HFFc6 (cell line): ENCODE measurements at regions not wholly inside any gene's neighbourhood (a gene's known extent, or its start where the extent isn't known, plus 50 kb on each side); places are given as distances from the start of the nearest gene placed in this dataset.
"Not testable (repeated sequence)": the region's sequence is repeated elsewhere in the genome, so short reads cannot be mapped to it uniquely, and the experiment has no call there.

Source experiments
- DNase-seq: peaks from one replicate; pipeline ENCODE4 v3.0.0-alpha.2; 2018
- H3K27ac Mint-ChIP-seq: 2 replicates; pipeline ENCODE4 v1.8.0; 2020; ENCODE audit warnings: mild to moderate bottlenecking, mixed read lengths
- H3K27me3 Mint-ChIP-seq: 2 replicates; pipeline ENCODE4 v1.8.0; 2021; ENCODE audit warnings: mild to moderate bottlenecking, moderate library complexity, mixed read lengths; ENCODE audit not compliant: insufficient read depth
- H3K36me3 Mint-ChIP-seq: 2 replicates; pipeline ENCODE4 v1.8.0; 2021; ENCODE audit warnings: low read depth, mixed read lengths
- H3K4me1 Mint-ChIP-seq: 2 replicates; pipeline ENCODE4 v1.8.0; 2020; ENCODE audit warnings: low read depth, mixed read lengths
- H3K4me3 Mint-ChIP-seq: 2 replicates; pipeline ENCODE4 v1.8.0; 2020; ENCODE audit warnings: mild to moderate bottlenecking, moderate library complexity, mixed read lengths
- H3K9me3 Mint-ChIP-seq: 2 replicates; pipeline ENCODE4 v1.8.0; 2020; ENCODE audit warnings: mild to moderate bottlenecking, mixed read lengths
- CTCF ChIP-seq: fragments of 200-600 bp; sonication (generic); IDR thresholded peaks from 2 replicates; pipeline ENCODE4 v1.5.0; 2021; ENCODE audit warnings: antibody characterized with exemption, mild to moderate bottlenecking

- Mint-ChIP-seq H3K36me3 (no peaks in the 10 kb centered on the region), H3K9me3 (peaks cover 32% of the 10 kb centered on the region), H3K4me3 (no peak overlapping the region), H3K27ac (no peak overlapping the region), H3K27me3 (no peaks in the 10 kb centered on the region; the same call in 1 of the 2 replicates), H3K4me1 (no peaks in the 10 kb centered on the region)
- no peak for DNase-seq
- TF ChIP-seq CTCF: no peak
These were observed 1130.9 kb upstream of the SLC39A10 start for GRCh38 chr2:194526121-194526520.

- H3K27ac Mint-ChIP-seq: no peak overlapping the region
- H3K36me3 Mint-ChIP-seq: no peaks in the 10 kb centered on the region
- DNase-seq: no peak
- peaks cover 14% of the 10 kb centered on the region for H3K9me3 Mint-ChIP-seq
- TF ChIP-seq CTCF: no peak
- no peaks in the 10 kb centered on the region for H3K4me1 Mint-ChIP-seq
- H3K27me3 Mint-ChIP-seq: no peaks in the 10 kb centered on the region
- H3K4me3 Mint-ChIP-seq: no peak overlapping the region
These were observed 1142.7 kb upstream of the SLC39A10 start for GRCh38 chr2:194514281-194514680.

- peaks cover 24% of the 10 kb centered on the region for H3K9me3 Mint-ChIP-seq
- DNase-seq: not testable (repeated sequence)
These were observed 1146.0 kb upstream of the SLC39A10 start for GRCh38 chr2:194511070-194511469.

GRCh38 chr2:194504876-194505275 lies 1152.2 kb upstream of the SLC39A10 start:
- peaks cover 15% of the 10 kb centered on the region for H3K9me3 Mint-ChIP-seq
- H3K27me3 Mint-ChIP-seq, H3K4me3 Mint-ChIP-seq, H3K27ac Mint-ChIP-seq, H3K36me3 Mint-ChIP-seq, H3K4me1 Mint-ChIP-seq, DNase-seq: not testable (repeated sequence)

More at GRCh38 chr2:194511070-194511469, 1146.0 kb upstream of the SLC39A10 start:
- H3K4me1 Mint-ChIP-seq, H3K36me3 Mint-ChIP-seq, H3K27ac Mint-ChIP-seq, H3K27me3 Mint-ChIP-seq, H3K4me3 Mint-ChIP-seq: not testable (repeated sequence)

GRCh38 chr2:194495046-194495445 lies 1162.0 kb upstream of the SLC39A10 start:
- Mint-ChIP-seq H3K4me3 (no peak overlapping the region), H3K27ac (no peak overlapping the region)

GRCh38 chr2:194494401-194494800 lies 1162.6 kb upstream of the SLC39A10 start:
- no peak for DNase-seq
- H3K36me3 Mint-ChIP-seq: no peaks in the 10 kb centered on the region
- H3K27ac Mint-ChIP-seq: no peak overlapping the region
- no peaks in the 10 kb centered on the region for H3K4me1 Mint-ChIP-seq
- H3K4me3 Mint-ChIP-seq: no peak overlapping the region
- no peaks in the 10 kb centered on the region for H3K27me3 Mint-ChIP-seq
- no peak for TF ChIP-seq CTCF
- H3K9me3 Mint-ChIP-seq: peaks cover 8% of the 10 kb centered on the region; the same call in 1 of the 2 replicates

More at GRCh38 chr2:194495046-194495445, 1162.0 kb upstream of the SLC39A10 start:
- Mint-ChIP-seq H3K9me3 (peaks cover 4% of the 10 kb centered on the region; the same call in 1 of the 2 replicates), H3K27me3 (no peaks in the 10 kb centered on the region), H3K36me3 (no peaks in the 10 kb centered on the region), H3K4me1 (no peaks in the 10 kb centered on the region)
- no peak for DNase-seq
- no peak for TF ChIP-seq CTCF
